Transverse colon (tissue), 4 donors: ENCODE measurements at regions not wholly inside any gene's neighbourhood (a gene's known extent, or its start where the extent isn't known, plus 50 kb on each side); places are given as distances from the start of the nearest gene placed in this dataset.

Experiments used
- CTCF ChIP-seq, 5 experiments: fragments of 200-600 bp in 3 of 5; fragments of 450-650 bp in 2 of 5; sonication (generic) in 3 of 5; IDR thresholded peaks; 1 replicate in 2 of 5; 2 replicates in 3 of 5; pipeline ENCODE4 v1.5.1; 2016 to 2017; ENCODE audit warnings: antibody characterized with exemption in 5 of 5, inconsistent platforms in 3 of 5, mild to moderate bottlenecking in 2 of 5, moderate library complexity in 1 of 5
- POLR2A ChIP-seq: fragments of 450-650 bp; IDR thresholded peaks from one replicate; pipeline ENCODE4 v1.6.1; 2016; ENCODE audit warnings: antibody characterized with exemption, mild to moderate bottlenecking, moderate library complexity
- POLR2AphosphoS5 ChIP-seq, 3 donors: sonication (generic); formaldehyde crosslinking; IDR thresholded peaks; one replicate each; pipeline ENCODE4 v1.6.1; 2016; ENCODE audit warnings: antibody characterized with exemption in 3 of 3

- TF ChIP-seq CTCF (IDR thresholded peaks at IDR 0.05) (no peak), POLR2A (no peak), POLR2AphosphoS5 (IDR thresholded peaks at IDR 0.05) (no peak)
Observed at GRCh38 chr21:22670148-22670547, 1671.9 kb downstream of the NCAM2 start.
